ENCODE measurements at regions not wholly inside any gene's neighbourhood (a gene's known extent, or its start where the extent isn't known, plus 50 kb on each side); places are given as distances from the start of the nearest gene placed in this dataset.

DNA sequence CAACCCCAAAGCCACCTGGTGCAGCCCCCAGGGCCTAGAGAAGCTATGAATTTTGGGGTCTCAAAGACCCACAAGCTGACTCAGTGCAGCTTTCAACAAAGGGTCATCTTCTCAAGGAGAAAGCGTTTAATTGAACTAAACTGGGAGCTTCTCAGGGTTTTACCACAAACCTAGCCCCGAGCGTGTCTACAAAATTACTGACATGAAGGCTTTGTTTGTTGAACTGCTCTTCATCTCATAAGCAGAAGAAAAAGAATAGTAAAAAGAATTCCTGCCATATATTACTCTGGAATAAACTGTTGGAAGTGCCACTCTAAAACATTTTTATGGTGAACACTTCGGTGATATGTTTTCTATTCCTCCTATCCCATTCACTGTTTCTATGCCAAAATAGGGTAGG lies 50.8 kb upstream of the INCENP start:
- no peak for DNase-seq (ENCODE audit: low read depth in 2 of 2)

DNA sequence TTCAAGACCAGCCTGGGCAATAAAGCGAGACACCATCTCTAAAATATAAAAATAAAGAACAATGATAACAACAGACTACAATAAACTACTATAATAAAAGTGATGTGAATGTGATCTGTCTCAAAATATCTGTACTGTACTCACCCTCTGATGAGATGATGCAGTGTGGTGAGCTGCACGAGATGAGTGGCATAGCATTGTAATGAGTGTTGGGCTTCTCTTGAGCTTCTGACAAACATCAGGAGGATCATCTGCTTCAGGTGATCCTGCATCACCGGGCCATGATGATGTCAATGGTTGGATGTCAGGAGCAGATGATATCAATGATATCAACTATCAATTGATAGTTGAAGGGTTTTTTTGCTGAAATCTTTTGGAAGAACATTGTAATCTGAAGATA lies 52.4 kb upstream of the INCENP start:
- DNase-seq (ENCODE audit: low read depth in 2 of 2), result no peak

GRCh38 chr11:62069986-62070919 lies 53.6 kb upstream of the INCENP start:
- no peak for DNase-seq (ENCODE audit: low read depth in 2 of 2)

DNA sequence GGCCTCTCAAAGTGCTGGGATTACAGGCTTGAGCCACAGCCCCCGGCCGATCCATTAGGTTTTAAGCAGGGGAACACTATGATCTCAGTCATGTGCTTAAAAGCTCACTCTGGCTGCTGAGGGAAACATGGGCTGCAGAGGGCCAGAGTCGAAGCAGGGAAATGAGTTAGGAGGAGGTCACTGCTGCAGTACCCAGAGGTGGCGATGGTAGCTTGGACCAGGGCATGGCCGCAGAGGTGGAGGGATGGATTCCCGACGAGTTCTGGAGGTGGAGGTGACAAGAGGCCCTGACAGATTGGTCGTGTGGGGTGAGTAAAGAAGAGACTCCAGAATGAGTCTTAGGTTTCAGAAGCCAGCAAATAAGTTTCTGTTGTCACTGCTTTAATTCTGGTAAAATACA lies 54.4 kb upstream of the INCENP start:
- DNase-seq (ENCODE audit: low read depth in 2 of 2), result no peak

GRCh38 chr11:62068730-62069129 lies 55.1 kb upstream of the INCENP start:
- no peak for DNase-seq (ENCODE audit: low read depth in 2 of 2)

- DNase-seq (ENCODE audit: low read depth in 2 of 2), result no peak
These were observed 56.1 kb upstream of the INCENP start for GRCh38 chr11:62067741-62068140.

DNA sequence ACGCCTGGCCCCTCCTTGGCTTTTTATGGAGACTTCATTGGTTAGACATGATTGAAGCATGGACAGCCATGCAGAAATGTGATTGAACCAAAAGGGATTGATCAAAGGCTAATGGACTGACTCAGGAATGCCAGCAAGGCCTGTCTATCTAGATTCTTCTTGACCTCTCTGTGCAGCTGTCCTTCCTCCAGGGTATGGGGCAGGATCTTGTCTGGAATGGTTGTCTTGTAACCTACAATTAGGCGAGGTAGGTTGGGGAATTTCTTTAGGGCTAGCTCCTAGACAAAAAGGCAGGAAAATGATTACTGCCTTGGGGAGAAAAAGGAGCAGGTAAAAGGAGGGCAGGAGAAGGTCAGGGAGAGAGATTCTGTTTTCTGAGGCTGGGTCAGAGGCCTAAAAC lies 59.6 kb upstream of the INCENP start:
- no peak for DNase-seq (ENCODE audit: low read depth in 2 of 2)

- DNase-seq (ENCODE audit: low read depth in 2 of 2), result no peak
These were observed 61.5 kb upstream of the INCENP start for GRCh38 chr11:62062223-62062861.

DNA sequence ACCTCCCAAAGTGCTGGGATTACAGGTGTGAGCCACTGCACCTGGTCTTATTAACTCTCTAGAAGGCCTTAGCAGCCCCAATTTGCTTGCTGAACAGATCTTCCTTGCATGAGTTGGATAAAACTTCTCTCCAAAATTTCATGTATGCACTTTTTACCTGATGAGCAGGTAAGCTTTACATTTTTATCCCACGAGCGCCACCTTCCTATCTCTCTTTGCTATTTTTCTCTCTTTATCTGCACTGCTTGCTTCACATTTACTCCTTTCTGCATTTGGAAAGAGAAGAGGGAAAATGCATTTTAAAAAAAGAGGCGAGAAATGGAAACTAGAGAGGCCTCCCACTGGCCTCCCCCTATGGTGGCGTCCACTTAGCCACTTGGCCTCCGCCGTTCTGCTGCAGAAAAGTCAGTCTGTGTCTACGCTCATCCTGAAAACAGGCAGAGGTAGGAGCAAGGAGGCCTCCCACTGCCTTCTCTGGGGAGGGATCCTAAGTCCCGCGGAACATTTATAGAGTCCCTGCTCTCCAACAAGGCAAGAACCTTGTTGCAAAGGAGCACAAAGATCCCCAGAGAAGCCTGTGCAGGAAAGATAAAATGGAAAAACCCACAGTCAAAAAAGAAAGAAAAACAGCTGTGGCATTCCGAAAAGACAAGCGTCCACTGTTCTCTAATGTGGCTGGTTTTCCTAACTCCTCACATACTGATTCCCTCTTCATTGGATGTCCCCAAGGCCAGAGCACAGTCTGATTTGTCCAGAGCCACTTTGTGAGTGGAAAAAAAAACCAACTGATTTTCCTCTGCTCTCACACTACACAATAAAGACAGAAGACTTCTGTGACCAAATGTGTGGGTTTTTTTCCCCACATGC lies 62.2 kb upstream of the INCENP start:
- no peak for DNase-seq (ENCODE audit: low read depth in 2 of 2)

DNA sequence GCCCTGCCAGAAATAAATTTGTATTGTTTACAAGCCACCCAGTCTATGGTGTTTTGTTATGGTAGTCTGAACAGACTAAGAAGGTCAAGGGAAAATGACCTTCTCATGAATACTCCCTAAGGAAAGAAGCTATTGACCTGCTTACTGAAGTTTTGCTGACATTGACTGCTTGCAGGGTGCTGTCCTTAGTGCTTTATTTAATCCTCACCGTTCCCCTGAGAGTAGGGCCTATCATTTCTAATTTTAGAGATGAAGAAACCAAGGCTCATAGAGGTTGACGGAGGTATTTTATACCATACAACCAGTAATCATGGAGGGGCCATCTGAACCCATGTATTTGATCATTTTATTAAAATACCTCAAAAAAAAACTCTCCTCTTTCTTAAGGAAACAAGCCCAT lies 66.7 kb upstream of the INCENP start:
- no peak for DNase-seq (ENCODE audit: low read depth in 2 of 2)

- DNase-seq (ENCODE audit: low read depth in 2 of 2), result no peak
These were observed 67.8 kb upstream of the INCENP start for GRCh38 chr11:62055970-62056369.

- no peak for DNase-seq (ENCODE audit: low read depth in 2 of 2)
These were observed 69.2 kb upstream of the INCENP start for GRCh38 chr11:62054484-62055121.

GRCh38 chr11:62054081-62054480 lies 69.7 kb upstream of the INCENP start:
- no peak for DNase-seq (ENCODE audit: low read depth in 2 of 2)

DNA sequence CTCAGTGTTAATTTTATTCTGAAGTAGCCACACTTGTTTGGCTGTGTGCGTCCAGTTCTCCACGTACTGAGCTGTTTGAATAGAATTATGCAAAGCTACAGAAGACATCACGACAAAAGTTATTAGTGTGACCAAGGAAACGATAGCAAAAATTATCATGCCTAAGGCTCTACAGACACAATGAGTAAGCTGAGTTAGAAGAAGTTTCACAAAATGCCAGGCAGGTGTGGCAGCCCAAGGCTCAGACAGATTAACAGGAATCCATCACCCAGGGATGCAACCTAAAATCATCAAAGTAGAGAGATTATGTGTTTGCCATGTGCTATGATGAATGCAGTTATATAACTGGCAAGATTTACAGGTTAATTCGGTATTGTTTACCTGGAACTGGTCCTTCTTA lies 73.1 kb upstream of the INCENP start:
- no peak for DNase-seq (ENCODE audit: low read depth in 2 of 2)

- no peak for DNase-seq (ENCODE audit: low read depth in 2 of 2)
These were observed 75.7 kb upstream of the INCENP start for GRCh38 chr11:62048100-62048499.

DNA sequence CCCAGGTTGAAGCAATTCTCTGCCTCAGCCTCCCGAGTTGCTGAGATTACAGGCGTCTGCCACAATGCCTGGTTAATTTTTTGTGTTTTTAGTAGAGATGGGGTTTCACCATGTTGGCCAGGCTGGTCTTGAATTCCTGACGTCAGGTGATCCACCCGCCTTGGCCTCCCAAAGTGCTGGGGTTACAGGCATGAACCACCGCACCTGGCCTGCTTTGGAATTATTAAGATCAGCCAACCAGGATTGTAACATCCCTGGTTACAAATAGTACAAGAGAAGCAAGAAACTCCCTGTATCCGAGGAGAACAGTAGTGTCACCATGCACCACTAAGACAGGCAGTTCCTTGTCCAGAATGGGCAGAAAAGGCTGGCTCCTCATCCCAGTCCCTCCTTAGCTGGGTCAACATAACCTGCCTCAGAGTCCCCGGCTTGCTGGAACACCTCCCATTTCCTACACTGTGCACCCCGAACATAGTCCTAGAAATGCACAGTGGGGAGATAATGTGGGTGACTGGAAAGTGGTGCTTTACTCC lies 77.2 kb upstream of the INCENP start:
- no peak for DNase-seq (ENCODE audit: low read depth in 2 of 2)

DNA sequence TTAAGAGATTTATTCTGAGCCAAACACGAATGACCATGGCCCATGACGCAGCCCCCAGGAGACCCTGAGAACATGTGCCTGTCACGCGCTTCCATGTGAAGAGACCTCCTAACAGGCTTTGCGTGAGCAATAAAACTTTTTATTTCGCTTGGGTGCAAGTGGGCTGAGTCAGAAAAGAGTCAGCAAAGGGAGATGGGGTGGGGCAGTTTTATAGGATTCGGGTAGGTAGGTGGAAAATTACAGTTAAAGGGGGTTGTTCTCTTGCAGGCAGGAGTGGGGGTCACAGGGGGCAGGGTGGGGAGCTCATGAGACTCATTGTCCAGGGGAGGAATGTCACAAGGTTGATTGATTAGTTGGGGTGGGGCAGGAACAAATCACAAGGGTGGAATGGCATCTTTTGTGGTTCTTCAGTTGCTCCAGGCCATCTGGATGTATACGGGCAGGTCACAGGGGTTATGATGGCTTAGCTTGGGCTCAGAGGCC lies 77.2 kb upstream of the FTH1 start:
- no peak for DNase-seq (ENCODE audit: low read depth in 2 of 2)

DNA sequence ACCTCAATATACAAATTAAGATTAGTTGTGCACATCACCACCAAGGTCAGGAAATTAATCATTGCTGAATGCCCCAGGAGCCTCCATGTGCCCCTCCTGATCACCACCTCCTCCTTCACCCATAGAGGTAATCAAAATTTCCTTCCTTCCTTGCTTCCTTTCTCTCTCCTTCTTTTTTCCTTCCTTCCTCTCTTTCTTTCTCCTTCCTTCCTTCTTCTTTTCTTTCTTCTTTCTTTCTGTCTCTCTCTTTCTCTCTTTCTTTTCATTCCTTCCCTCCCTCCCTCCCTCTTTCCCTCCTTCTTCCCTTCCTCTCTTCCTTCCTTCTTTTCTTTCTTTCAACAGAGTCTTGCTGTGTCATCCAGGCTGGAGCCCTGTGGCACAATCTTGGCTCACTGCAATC lies 67.9 kb upstream of the FTH1 start:
- no peak for DNase-seq (ENCODE audit: low read depth in 2 of 2)

DNA sequence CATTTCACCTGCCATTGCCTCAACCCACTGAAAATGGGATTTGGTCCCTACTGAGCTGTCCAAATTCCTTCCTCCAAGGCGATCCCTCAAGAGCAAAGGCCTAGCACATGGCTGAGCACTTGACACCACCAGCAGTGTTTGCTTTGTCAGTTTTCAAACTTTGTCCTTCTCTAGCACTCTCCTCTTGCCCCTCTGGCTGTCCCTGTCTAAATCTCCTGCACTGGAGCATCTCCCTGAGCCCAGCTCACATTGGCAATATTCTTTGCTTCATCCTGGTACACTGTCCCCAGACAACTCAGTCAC lies 66.6 kb upstream of the FTH1 start:
- no peak for DNase-seq (ENCODE audit: low read depth in 2 of 2)

GRCh38 chr11:62033191-62034035 lies 66.0 kb upstream of the FTH1 start:
- no peak for DNase-seq (ENCODE audit: low read depth in 2 of 2)
